HEK293 (cell line): ENCODE measurements at regions not wholly inside any gene's neighbourhood (a gene's known extent, or its start where the extent isn't known, plus 50 kb on each side); places are given as distances from the start of the nearest gene placed in this dataset.

Source experiments
- CTCF ChIA-PET: fragments of 350-600 bp; formaldehyde crosslinking; extraction: SDS; loops from one replicate; lab custom pipeline; 2021; ENCODE audit warnings: antibody characterized with exemption; lab: Yijun Ruan, JAX
- POLR2A ChIA-PET: fragments of 300-600 bp; formaldehyde crosslinking; extraction: SDS; loops from one replicate; lab custom pipeline; 2020; ENCODE audit warnings: antibody characterized with exemption, inconsistent platforms; lab: Yijun Ruan, JAX
- H3K27ac ChIP-seq: fragments of 200-500 bp; sonication (Bioruptor generic); 2 replicates; pipeline ENCODE4 v1.5.1; 2014; ENCODE audit warnings: low read depth, low read length, control low read depth, inconsistent platforms; ENCODE audit errors: extremely low read depth
- H3K36me3 ChIP-seq, 2 experiments: fragments of 200-500 bp in 1 of 2; sonication (Bioruptor generic) in 1 of 2; 1 replicate in 1 of 2; 2 replicates in 1 of 2; pipeline ENCODE4 v1.5.1; 2014 to 2017; ENCODE audit warnings: inconsistent platforms in 2 of 2, low read length in 2 of 2; ENCODE audit not compliant: control insufficient read depth in 2 of 2, insufficient read depth in 1 of 2
- H3K4me1 ChIP-seq: fragments of 200-500 bp; sonication (Bioruptor generic); 2 replicates; pipeline ENCODE4 v1.5.1; 2014; ENCODE audit warnings: mild to moderate bottlenecking, low read length, inconsistent platforms; ENCODE audit not compliant: control insufficient read depth, insufficient read depth
- H3K4me3 ChIP-seq: 2 replicates; pipeline ENCODE4 v1.5.1; 2011; ENCODE audit warnings: low read depth, mild to moderate bottlenecking, control low read depth, low read length, moderate library complexity
- H3K9me3 ChIP-seq: fragments of 200-500 bp; sonication (Bioruptor generic); 2 replicates; pipeline ENCODE4 v1.5.1; 2014; ENCODE audit warnings: low read depth, low read length, inconsistent platforms; ENCODE audit not compliant: control insufficient read depth, insufficient read depth
- HOXC10 ChIP-seq: sonication (generic); formaldehyde crosslinking; IDR thresholded peaks from 2 replicates; pipeline ENCODE4 v1.8.1; 2023; ENCODE audit warnings: mild to moderate bottlenecking, missing genetic modification reagents
- MYNN ChIP-seq: fragments of 450-650 bp; formaldehyde crosslinking; IDR thresholded peaks from 2 replicates; pipeline ENCODE4 v1.5.1; 2016; ENCODE audit warnings: missing biosample characterization, missing genetic modification characterization, borderline replicate concordance
- PRDM4 ChIP-seq: fragments of 450-650 bp; formaldehyde crosslinking; IDR thresholded peaks from 2 replicates; pipeline ENCODE4 v1.5.1; 2017; ENCODE audit warnings: missing biosample characterization, missing genetic modification characterization
- SCRT1 ChIP-seq: fragments of 450-650 bp; formaldehyde crosslinking; IDR thresholded peaks from 2 replicates; pipeline ENCODE4 v1.5.1; 2016; ENCODE audit warnings: missing biosample characterization, missing genetic modification characterization, borderline replicate concordance
- TCF7L2 ChIP-seq: IDR thresholded peaks from 2 replicates; pipeline ENCODE4 v1.6.1; 2011; ENCODE audit warnings: low read depth, mild to moderate bottlenecking, inconsistent platforms, low read length, moderate library complexity, borderline replicate concordance
- ZBTB10 ChIP-seq: fragments of 450-650 bp; formaldehyde crosslinking; IDR thresholded peaks from 2 replicates; pipeline ENCODE4 v1.5.1; 2016; ENCODE audit warnings: missing biosample characterization, missing genetic modification characterization
- ZNF114 ChIP-seq: fragments of 450-650 bp; formaldehyde crosslinking; IDR thresholded peaks from 2 replicates; pipeline ENCODE4 v1.5.0; 2017; ENCODE audit warnings: missing biosample characterization, missing genetic modification characterization
- ZNF155 ChIP-seq: fragments of 450-650 bp; formaldehyde crosslinking; IDR thresholded peaks from 2 replicates; pipeline ENCODE4 v1.5.1; 2016; ENCODE audit warnings: missing biosample characterization, missing genetic modification characterization
- ZNF23 ChIP-seq: fragments of 450-650 bp; formaldehyde crosslinking; IDR thresholded peaks from 2 replicates; pipeline ENCODE4 v1.5.1; 2016; ENCODE audit warnings: missing biosample characterization, missing genetic modification characterization, borderline replicate concordance
- ZNF26 ChIP-seq: fragments of 450-650 bp; formaldehyde crosslinking; IDR thresholded peaks from 2 replicates; pipeline ENCODE4 v1.5.1; 2016; ENCODE audit warnings: missing biosample characterization, missing genetic modification characterization
- ZNF362 ChIP-seq: fragments of 450-650 bp; formaldehyde crosslinking; IDR thresholded peaks from 2 replicates; pipeline ENCODE4 v1.5.1; 2016; ENCODE audit warnings: missing biosample characterization, missing genetic modification characterization
- ZNF488 ChIP-seq: fragments of 450-650 bp; formaldehyde crosslinking; IDR thresholded peaks from 2 replicates; pipeline ENCODE4 v1.5.1; 2016; ENCODE audit warnings: missing biosample characterization, missing genetic modification characterization
- ZNF521 ChIP-seq: fragments of 450-650 bp; formaldehyde crosslinking; IDR thresholded peaks from 2 replicates; pipeline ENCODE4 v1.5.1; 2017; ENCODE audit warnings: missing biosample characterization, mild to moderate bottlenecking, missing genetic modification characterization
- ZNF610 ChIP-seq: fragments of 450-650 bp; formaldehyde crosslinking; IDR thresholded peaks from 2 replicates; pipeline ENCODE4 v1.5.1; 2016; ENCODE audit warnings: missing biosample characterization, missing genetic modification characterization, borderline replicate concordance
- ZNF623 ChIP-seq: fragments of 450-650 bp; formaldehyde crosslinking; IDR thresholded peaks from 2 replicates; pipeline ENCODE4 v1.5.1; 2016; ENCODE audit warnings: missing biosample characterization, missing genetic modification characterization
- ZNF701 ChIP-seq: fragments of 450-650 bp; formaldehyde crosslinking; IDR thresholded peaks from 2 replicates; pipeline ENCODE4 v1.5.1; 2016; ENCODE audit warnings: missing biosample characterization, missing genetic modification characterization
- ZNF791 ChIP-seq: fragments of 450-650 bp; formaldehyde crosslinking; IDR thresholded peaks from 2 replicates; pipeline ENCODE4 v1.5.1; 2016; ENCODE audit warnings: missing biosample characterization, missing genetic modification characterization
- ZNF837 ChIP-seq: fragments of 450-650 bp; formaldehyde crosslinking; IDR thresholded peaks from 2 replicates; pipeline ENCODE4 v1.5.1; 2016; ENCODE audit warnings: missing biosample characterization, missing genetic modification characterization
- ZSCAN4 ChIP-seq: fragments of 450-650 bp; formaldehyde crosslinking; IDR thresholded peaks from 2 replicates; pipeline ENCODE4 v1.5.1; 2017; ENCODE audit warnings: missing biosample characterization, missing genetic modification characterization

- POLR2A ChIA-PET = no interaction called here
- Histone ChIP-seq H3K27ac (no peak overlapping the region), H3K9me3 (no peaks in the 10 kb centered on the region), H3K36me3 (no peaks in the 10 kb centered on the region), H3K4me1 (peaks cover 2% of the 10 kb centered on the region; the same call in 1 of the 2 replicates), H3K4me3 (no peak overlapping the region)
- CTCF ChIA-PET = interaction anchor here (0.6 to 3.0 kb wide), 6 partner anchors 10 to 173 kb away, joined by 3 to 19 read pairs (median 6); no protein-coding TSS in a partner anchor
- TF ChIP-seq ZNF701 (tag by site-specific recombination) (no peak), ZNF488 (tag by site-specific recombination) (no peak), PRDM4 (tag by site-specific recombination) (no peak), ZNF623 (tag by site-specific recombination) (no peak), ZNF114 (no peak), HOXC10 (no peak), ZNF791 (tag by site-specific recombination) (no peak), ZNF362 (tag by site-specific recombination) (no peak), MYNN (tag by site-specific recombination) (no peak), ZNF155 (tag by site-specific recombination) (no peak), ZNF837 (tag by site-specific recombination) (no peak), TCF7L2 (no peak), ZNF610 (no peak), ZNF521 (tag by site-specific recombination) (no peak), SCRT1 (tag by site-specific recombination) (no peak), ZNF26 (tag by site-specific recombination) (no peak), ZNF23 (tag by site-specific recombination) (no peak), ZSCAN4 (tag by site-specific recombination) (no peak), ZBTB10 (no peak)
Observed at GRCh38 chr4:123562994-123563750, 166.6 kb downstream of the SPRY1 start.
